HepG2 (cell line): ENCODE measurements at regions not wholly inside any gene's neighbourhood (a gene's known extent, or its start where the extent isn't known, plus 50 kb on each side); places are given as distances from the start of the nearest gene placed in this dataset.

Experiments
- BRCA1 ChIP-seq: sonication (generic); formaldehyde crosslinking; IDR thresholded peaks from 2 replicates; pipeline ENCODE4 v1.4.0; 2020; ENCODE audit warnings: missing genetic modification reagents
- HDAC6 ChIP-seq: fragments of 200-600 bp; sonication (generic); IDR thresholded peaks from 2 replicates; pipeline ENCODE4 v1.7.0; 2017; ENCODE audit warnings: mild to moderate bottlenecking, antibody characterized with exemption, low read length, low read depth
- YY1 ChIP-seq: IDR thresholded peaks from 2 replicates; pipeline ENCODE4 v1.6.1; 2011; ENCODE audit warnings: low read length, low read depth, moderate library complexity, mild to moderate bottlenecking; ENCODE audit not compliant: insufficient read depth, insufficient replicate concordance
- ZNF441 ChIP-seq: sonication (generic); formaldehyde crosslinking; IDR thresholded peaks from 2 replicates; pipeline ENCODE4 v1.7.0; 2021; ENCODE audit warnings: missing genetic modification reagents, borderline replicate concordance
- TF ChIP-seq, protein P1 (sequence below): sonication (generic); formaldehyde crosslinking; IDR thresholded peaks from 2 replicates; pipeline ENCODE4 v1.5.0; 2020; ENCODE audit warnings: mild to moderate bottlenecking, missing genetic modification reagents, moderate library complexity
- TF ChIP-seq, protein P2 (sequence below): sonication (generic); formaldehyde crosslinking; IDR thresholded peaks from 2 replicates; pipeline ENCODE4 v1.4.0; 2020; ENCODE audit warnings: missing genetic modification reagents

GRCh38 chr5:106072208-106072607, 1598.5 kb downstream of the EFNA5 start:
- TF ChIP-seq, protein P1, sequence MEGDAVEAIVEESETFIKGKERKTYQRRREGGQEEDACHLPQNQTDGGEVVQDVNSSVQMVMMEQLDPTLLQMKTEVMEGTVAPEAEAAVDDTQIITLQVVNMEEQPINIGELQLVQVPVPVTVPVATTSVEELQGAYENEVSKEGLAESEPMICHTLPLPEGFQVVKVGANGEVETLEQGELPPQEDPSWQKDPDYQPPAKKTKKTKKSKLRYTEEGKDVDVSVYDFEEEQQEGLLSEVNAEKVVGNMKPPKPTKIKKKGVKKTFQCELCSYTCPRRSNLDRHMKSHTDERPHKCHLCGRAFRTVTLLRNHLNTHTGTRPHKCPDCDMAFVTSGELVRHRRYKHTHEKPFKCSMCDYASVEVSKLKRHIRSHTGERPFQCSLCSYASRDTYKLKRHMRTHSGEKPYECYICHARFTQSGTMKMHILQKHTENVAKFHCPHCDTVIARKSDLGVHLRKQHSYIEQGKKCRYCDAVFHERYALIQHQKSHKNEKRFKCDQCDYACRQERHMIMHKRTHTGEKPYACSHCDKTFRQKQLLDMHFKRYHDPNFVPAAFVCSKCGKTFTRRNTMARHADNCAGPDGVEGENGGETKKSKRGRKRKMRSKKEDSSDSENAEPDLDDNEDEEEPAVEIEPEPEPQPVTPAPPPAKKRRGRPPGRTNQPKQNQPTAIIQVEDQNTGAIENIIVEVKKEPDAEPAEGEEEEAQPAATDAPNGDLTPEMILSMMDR (CRISPR knock-in tag) = no peak
- no peak for TF ChIP-seq BRCA1 (CRISPR knock-in tag)
- TF ChIP-seq ZNF441 (CRISPR knock-in tag) = no peak
- no peak for TF ChIP-seq HDAC6
- no peak for TF ChIP-seq YY1
- TF ChIP-seq, protein P2, sequence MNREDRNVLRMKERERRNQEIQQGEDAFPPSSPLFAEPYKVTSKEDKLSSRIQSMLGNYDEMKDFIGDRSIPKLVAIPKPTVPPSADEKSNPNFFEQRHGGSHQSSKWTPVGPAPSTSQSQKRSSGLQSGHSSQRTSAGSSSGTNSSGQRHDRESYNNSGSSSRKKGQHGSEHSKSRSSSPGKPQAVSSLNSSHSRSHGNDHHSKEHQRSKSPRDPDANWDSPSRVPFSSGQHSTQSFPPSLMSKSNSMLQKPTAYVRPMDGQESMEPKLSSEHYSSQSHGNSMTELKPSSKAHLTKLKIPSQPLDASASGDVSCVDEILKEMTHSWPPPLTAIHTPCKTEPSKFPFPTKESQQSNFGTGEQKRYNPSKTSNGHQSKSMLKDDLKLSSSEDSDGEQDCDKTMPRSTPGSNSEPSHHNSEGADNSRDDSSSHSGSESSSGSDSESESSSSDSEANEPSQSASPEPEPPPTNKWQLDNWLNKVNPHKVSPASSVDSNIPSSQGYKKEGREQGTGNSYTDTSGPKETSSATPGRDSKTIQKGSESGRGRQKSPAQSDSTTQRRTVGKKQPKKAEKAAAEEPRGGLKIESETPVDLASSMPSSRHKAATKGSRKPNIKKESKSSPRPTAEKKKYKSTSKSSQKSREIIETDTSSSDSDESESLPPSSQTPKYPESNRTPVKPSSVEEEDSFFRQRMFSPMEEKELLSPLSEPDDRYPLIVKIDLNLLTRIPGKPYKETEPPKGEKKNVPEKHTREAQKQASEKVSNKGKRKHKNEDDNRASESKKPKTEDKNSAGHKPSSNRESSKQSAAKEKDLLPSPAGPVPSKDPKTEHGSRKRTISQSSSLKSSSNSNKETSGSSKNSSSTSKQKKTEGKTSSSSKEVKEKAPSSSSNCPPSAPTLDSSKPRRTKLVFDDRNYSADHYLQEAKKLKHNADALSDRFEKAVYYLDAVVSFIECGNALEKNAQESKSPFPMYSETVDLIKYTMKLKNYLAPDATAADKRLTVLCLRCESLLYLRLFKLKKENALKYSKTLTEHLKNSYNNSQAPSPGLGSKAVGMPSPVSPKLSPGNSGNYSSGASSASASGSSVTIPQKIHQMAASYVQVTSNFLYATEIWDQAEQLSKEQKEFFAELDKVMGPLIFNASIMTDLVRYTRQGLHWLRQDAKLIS (CRISPR knock-in tag) = no peak
